CD4-positive, alpha-beta T cell treated with Interleukin-1 beta for 1 hour (primary cell): ENCODE measurements at regions not wholly inside any gene's neighbourhood (a gene's known extent, or its start where the extent isn't known, plus 50 kb on each side); places are given as distances from the start of the nearest gene placed in this dataset.

Source experiments
- DNase-seq, 2 donors: peaks; one replicate each; pipeline ENCODE4 v3.0.0-alpha.2; 2020 to 2022

DNA sequence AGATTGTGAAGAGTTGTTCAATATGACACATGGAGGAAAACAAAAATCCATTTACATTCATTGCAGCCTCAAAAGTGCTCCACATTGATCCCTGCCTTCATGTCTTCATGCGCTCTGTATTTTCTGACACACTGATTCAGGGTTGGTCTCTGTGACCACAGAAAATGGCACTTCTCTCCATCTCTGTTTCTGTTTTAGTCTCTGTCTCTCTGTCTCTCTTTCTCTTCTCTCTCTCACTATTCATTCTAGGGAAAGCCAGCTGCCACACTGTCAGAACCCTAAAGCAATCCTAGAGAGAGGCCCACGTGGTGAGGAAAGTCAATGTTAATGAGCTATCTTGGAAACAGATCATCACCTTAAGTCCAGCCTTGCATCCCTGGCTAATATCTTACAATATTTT, 2238.4 kb downstream of the PCDH7 start:
- no peak for DNase-seq

DNA sequence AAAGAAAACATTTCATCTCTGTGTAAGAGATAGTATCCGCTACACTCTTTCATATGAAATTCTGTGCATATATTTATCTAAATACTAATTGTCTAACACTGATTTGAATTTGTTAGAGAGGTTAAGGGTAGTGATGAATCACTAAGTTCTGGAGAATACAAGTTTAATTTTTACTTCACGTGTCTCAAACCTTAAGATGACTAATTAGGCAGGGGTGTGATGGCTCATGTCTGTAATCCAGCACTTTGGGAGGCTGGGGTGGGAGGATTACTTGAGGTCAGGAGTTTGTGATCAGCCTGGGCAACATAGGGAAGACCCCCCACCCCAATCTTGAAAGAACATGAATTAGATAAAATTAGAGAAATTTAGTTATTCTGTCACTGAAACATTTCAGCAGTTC, 2241.9 kb downstream of the PCDH7 start:
- DNase-seq: no peak

DNA sequence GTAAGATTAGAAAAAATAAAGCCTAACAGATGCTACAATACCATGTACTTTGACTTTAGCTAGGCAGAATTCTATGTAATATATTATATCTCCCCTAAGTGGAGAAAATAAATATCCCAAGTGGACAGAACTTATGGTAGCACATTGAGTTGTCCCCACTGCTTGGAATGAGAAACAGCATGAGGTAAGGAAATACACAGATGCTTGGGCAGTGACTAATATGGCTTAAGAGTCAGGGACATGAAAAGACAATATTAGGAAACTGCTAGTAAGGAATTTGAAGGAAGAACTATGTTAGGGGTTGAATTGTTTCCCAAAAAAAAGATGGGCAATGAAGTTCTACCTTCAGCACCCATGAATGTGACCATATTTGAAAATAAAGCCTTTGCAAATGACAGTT, 2265.1 kb downstream of the PCDH7 start:
- no peak for DNase-seq

GRCh38 chr4:32986236-32986635, 2266.1 kb downstream of the PCDH7 start:
- no peak for DNase-seq

- no peak for DNase-seq
Measured at GRCh38 chr4:32987111-32987510, 2266.9 kb downstream of the PCDH7 start.

- no peak for DNase-seq
Measured at GRCh38 chr4:32988165-32988811, 2268.1 kb downstream of the PCDH7 start.

GRCh38 chr4:32991663-32992062, 2271.5 kb downstream of the PCDH7 start:
- no peak for DNase-seq

- no peak for DNase-seq
Measured at GRCh38 chr4:32994981-32995881, 2275.1 kb downstream of the PCDH7 start.

DNA sequence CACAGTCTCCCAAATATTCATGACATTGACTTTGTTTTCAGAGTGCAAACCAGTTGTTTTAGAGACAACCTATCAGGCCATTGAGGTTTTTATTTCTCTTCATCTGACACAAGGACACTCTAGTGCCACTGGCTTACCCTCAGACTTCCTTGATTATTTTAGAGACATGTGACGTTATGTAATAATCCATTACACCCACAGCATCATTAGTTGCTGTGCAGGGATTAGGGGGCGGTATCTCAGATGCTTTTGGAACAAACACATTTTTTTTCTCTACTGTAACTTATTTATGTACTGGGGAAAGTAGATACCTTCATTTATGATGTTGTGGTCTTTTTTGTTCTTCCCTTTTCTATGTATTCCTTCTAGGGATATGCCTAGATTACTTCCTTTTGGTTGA, 2293.1 kb downstream of the PCDH7 start:
- DNase-seq: no peak

DNA sequence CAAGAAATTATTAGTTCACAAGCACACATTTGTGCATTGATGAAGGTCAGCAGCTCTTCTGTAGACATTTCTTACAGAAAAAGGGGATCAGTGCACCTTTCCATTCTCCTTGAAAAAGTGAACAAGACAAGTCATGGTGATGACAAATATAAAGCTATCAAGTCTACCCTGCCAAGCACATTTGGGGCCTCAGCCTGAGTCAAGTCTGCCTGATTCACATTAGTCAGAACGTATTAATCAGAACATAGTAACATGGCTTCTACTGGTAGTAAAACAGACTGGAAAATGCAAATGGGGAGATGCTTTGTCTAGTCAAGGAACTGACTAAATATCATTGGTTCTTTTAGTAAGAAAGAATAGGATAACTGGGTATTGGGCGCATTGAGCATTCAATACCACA, 2305.1 kb downstream of the PCDH7 start:
- DNase-seq: no peak

DNA sequence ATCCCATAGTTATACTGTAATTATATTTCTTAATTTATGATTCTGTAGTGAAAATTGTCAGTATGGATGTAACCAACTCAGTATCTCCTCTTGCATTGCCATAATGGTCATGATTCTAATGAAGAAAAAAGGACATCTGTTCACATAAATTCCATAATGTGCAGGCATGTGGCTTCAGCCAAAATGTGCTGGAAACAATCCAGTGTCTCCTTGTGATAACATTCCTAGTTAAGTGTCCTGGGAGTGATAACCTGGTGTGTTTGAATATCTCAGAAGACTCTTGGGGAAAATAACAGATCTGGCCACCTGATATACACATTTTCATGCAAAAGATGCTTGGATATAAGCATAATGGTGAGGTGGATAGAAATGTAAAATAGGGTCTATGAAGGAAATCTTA, 2309.8 kb downstream of the PCDH7 start:
- DNase-seq: no peak

- no peak for DNase-seq
Measured at GRCh38 chr4:33031328-33031727, 2311.2 kb downstream of the PCDH7 start.

- no peak for DNase-seq
Measured at GRCh38 chr4:33037464-33037863, 2317.3 kb downstream of the PCDH7 start.

DNA sequence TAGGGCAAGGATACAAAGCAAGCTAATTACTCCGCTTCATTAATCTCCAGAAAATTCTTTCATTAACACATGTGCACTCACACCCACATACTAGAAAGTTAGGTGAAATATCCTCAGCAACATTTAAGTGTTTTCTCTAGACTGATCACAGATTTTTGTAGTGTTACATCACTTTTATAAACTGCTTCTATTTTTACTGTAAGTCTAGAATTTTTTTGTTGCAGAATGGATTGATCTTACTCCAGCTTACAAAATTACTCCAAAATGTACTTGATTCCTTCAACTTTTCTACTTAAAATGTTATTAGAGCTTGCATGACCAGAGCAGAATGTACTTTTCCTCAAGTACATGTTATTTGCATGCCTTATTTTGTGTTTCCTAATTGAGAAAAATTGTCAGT, 2325.2 kb downstream of the PCDH7 start:
- DNase-seq: no peak

GRCh38 chr4:33052241-33052640, 2332.1 kb downstream of the PCDH7 start:
- DNase-seq: no peak

GRCh38 chr4:33054161-33054560, 2334.0 kb downstream of the PCDH7 start:
- DNase-seq: no peak

- DNase-seq: no peak
Measured at GRCh38 chr4:33054656-33055196, 2334.6 kb downstream of the PCDH7 start.

- no peak for DNase-seq
Measured at GRCh38 chr4:33057736-33058135, 2337.6 kb downstream of the PCDH7 start.

GRCh38 chr4:33058998-33059397, 2338.8 kb downstream of the PCDH7 start:
- DNase-seq: no peak

DNA sequence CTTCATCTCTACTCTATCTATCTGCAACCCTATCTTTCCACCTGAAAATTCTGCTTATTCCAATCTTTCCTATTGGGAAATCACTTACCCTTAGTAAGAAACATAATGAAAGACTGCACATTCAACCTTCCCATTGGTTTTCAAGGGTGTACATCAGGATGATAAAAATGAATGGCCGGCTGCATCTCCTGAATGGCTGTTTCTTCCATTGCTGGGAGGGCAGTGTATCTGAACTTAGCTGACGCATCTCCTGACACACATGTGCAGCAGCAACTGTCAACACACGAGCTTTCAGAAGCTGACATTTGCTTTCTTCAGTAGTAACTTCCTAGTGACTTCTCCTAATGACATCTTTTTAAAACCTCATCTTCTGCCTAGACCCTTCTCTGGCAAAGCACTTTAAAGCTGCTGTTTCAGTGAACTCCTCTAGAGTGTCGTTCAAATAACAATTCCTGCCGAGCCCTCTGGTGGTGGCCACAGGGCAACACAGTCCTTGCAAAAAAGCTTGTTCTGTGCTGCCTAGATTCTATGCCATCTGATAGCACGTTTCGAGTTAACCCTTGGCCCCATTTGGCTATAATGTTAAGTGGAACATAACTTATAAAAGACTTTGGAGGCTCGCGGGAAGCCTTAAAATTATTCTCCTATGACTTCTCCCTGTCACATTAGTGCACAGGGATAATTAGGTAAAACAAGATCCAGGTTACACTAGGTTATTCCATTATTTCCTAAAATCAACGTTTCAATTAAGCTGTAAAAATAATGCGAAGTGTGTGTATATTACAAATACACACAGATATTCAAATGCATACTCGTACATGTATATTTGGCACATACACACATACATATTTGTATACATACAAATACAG, 2340.7 kb downstream of the PCDH7 start:
- DNase-seq: no peak

DNA sequence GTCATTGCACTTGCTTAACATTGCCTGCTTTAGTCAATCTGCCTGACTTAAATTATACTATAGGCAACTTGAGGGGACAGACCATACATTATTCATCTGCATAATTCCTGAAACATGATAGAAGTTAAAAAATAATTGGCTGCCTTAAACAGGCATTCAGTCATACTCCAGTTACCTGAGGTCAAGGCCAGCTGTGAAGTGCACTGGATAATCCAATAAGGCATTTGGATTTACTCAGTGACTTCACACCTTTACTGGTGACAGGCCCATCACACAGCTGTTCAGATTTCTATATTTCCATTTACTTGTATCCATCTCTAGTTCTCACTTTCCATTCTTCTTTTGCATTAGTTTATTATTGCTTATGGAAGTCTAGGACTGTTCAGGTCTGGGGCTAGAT, 2341.6 kb downstream of the PCDH7 start:
- DNase-seq: no peak

- DNase-seq: no peak
Measured at GRCh38 chr4:33062155-33062806, 2342.1 kb downstream of the PCDH7 start.

DNA sequence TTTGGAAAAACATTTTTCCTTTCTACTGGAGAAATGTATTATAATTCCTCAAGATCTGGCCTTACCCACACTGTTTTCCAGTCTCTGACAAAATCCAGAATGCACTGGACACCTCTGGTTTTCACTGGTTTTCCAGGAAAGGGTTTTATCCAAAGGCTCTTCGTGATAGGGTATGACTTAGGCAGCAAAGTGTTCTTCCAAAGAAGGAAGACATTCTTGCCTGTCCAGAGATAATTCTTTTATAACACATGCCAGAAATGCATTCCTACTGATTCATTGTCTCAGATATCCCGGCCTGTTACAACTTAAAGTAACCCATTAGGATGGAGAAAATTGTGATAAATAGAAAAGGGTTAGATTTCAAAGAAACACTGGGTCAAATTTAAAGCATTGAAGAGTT, 2343.1 kb downstream of the PCDH7 start:
- no peak for DNase-seq
